CD14-positive monocyte (primary cell): ENCODE measurements at regions not wholly inside any gene's neighbourhood (a gene's known extent, or its start where the extent isn't known, plus 50 kb on each side); places are given as distances from the start of the nearest gene placed in this dataset.

ENCODE experiments used
- DNase-seq, 3 donors: peaks; one replicate each; pipeline ENCODE4 v3.0.0-alpha.2; 2011 to 2022
- H2AFZ ChIP-seq: 2 replicates; pipeline ENCODE4 v1.6.0; 2012; ENCODE audit warnings: mild to moderate bottlenecking, low read depth, low read length, inconsistent platforms; ENCODE audit not compliant: insufficient read depth, poor library complexity, severe bottlenecking
- H3K27ac ChIP-seq, 2 donors: 1 replicate in 1 of 2; 2 replicates in 1 of 2; pipeline ENCODE4 v1.5.1; 2012 to 2013; ENCODE audit warnings: low read length in 2 of 2, control low read depth in 1 of 2, inconsistent platforms in 1 of 2, low read depth in 1 of 2, mild to moderate bottlenecking in 1 of 2
- H3K27me3 ChIP-seq, 2 donors: one replicate each; pipeline versions ENCODE4 v1.6.0 to v1.6.1; 2011 to 2013; ENCODE audit warnings: low read length in 2 of 2; ENCODE audit not compliant: control insufficient read depth in 2 of 2, insufficient read depth in 2 of 2
- H3K36me3 ChIP-seq, 2 donors: replicated peaks in 1 of 2; 1 replicate in 1 of 2; 2 replicates in 1 of 2; pipeline versions ENCODE4 v1.5.1 to v1.6.1; 2012 to 2013; ENCODE audit warnings: low read length in 2 of 2, control low read depth in 1 of 2, inconsistent platforms in 1 of 2, mild to moderate bottlenecking in 1 of 2; ENCODE audit not compliant: insufficient read depth in 2 of 2, control insufficient read depth in 1 of 2
- H3K4me1 ChIP-seq, 2 donors: 1 replicate in 1 of 2; 2 replicates in 1 of 2; pipeline versions ENCODE4 v1.5.1 to v1.6.1; 2012 to 2013; ENCODE audit warnings: low read length in 2 of 2, control low read depth in 1 of 2, inconsistent platforms in 1 of 2, mild to moderate bottlenecking in 1 of 2, moderate library complexity in 1 of 2; ENCODE audit not compliant: insufficient read depth in 2 of 2, control insufficient read depth in 1 of 2
- H3K4me2 ChIP-seq: replicated peaks from 2 replicates; pipeline ENCODE3; 2012; ENCODE audit warnings: low read length, moderate library complexity, mild to moderate bottlenecking; ENCODE audit not compliant: poor library complexity, severe bottlenecking; ENCODE audit errors: extremely low read depth
- H3K4me3 ChIP-seq, 3 experiments: fragments of 200-600 bp in 1 of 3; sonication (generic) in 1 of 3; replicated peaks in 1 of 3; 1 replicate in 2 of 3; 2 replicates in 1 of 3; pipeline ENCODE4 v1.5.1; 2011 to 2013; ENCODE audit warnings: low read length in 3 of 3, mild to moderate bottlenecking in 3 of 3, control low read depth in 2 of 3, low read depth in 2 of 3, inconsistent platforms in 1 of 3, moderate library complexity in 1 of 3
- H3K79me2 ChIP-seq: 2 replicates; pipeline ENCODE4 v1.6.0; 2012; ENCODE audit warnings: mild to moderate bottlenecking, control low read depth, inconsistent platforms, low read length, moderate library complexity; ENCODE audit not compliant: insufficient read depth
- H3K9ac ChIP-seq: 2 replicates; pipeline ENCODE4 v1.6.0; 2017; ENCODE audit warnings: low read length, mild to moderate bottlenecking; ENCODE audit not compliant: insufficient read depth, poor library complexity, severe bottlenecking
- H3K9me3 ChIP-seq, 2 donors: replicated peaks in 1 of 2; 1 replicate in 1 of 2; 2 replicates in 1 of 2; pipeline versions ENCODE4 v1.5.1 to v1.6.1; 2012 to 2013; ENCODE audit warnings: low read length in 2 of 2, control low read depth in 1 of 2; ENCODE audit not compliant: control insufficient read depth in 1 of 2, insufficient read depth in 1 of 2
- H4K20me1 ChIP-seq: 2 replicates; pipeline ENCODE4 v1.6.0; 2012; ENCODE audit warnings: mild to moderate bottlenecking, low read length, control low read depth, moderate library complexity; ENCODE audit not compliant: insufficient read depth
- H3K27ac Mint-ChIP-seq, 7 donors: one replicate each; pipeline ENCODE4 v1.8.0; 2020; ENCODE audit warnings: mild to moderate bottlenecking in 7 of 7, mixed read lengths in 7 of 7, moderate library complexity in 6 of 7, inconsistent platforms in 2 of 7
- H3K27me3 Mint-ChIP-seq, 3 donors: one replicate each; pipeline ENCODE4 v1.8.0; 2021 to 2022; ENCODE audit warnings: low read depth in 3 of 3, mild to moderate bottlenecking in 3 of 3, mixed read lengths in 3 of 3, moderate library complexity in 3 of 3, inconsistent platforms in 1 of 3
- H3K36me3 Mint-ChIP-seq, 2 donors: one replicate each; pipeline ENCODE4 v1.8.0; 2020; ENCODE audit warnings: mixed read lengths in 2 of 2, inconsistent platforms in 1 of 2, mild to moderate bottlenecking in 1 of 2
- H3K4me1 Mint-ChIP-seq: one replicate; pipeline ENCODE4 v1.8.0; 2020; ENCODE audit warnings: mild to moderate bottlenecking, mixed read lengths
- H3K4me3 Mint-ChIP-seq, 2 donors: one replicate each; pipeline ENCODE4 v1.8.0; 2020; ENCODE audit warnings: mild to moderate bottlenecking in 2 of 2, mixed read lengths in 2 of 2, moderate library complexity in 1 of 2
- H3K9me3 Mint-ChIP-seq, 7 donors: one replicate each; pipeline ENCODE4 v1.8.0; 2020 to 2022; ENCODE audit warnings: mixed read lengths in 7 of 7, mild to moderate bottlenecking in 6 of 7, moderate library complexity in 6 of 7, inconsistent platforms in 2 of 7
- WGBS: methylation state at CpG from one replicate; pipeline ENCODE4 v1.1.5; 2013; ENCODE audit warnings: missing lambda C conversion rate; ENCODE audit not compliant: insufficient coverage; 5-methylcytosine and 5-hydroxymethylcytosine counted together
- intact Hi-C, 2 donors: fragments of 100-400 bp; cut with micrococcal nuclease; formaldehyde crosslinking; loops; one replicate each; pipeline versions ENCODE4 v1.15.0 to v1.15.1; 2023
- TF ChIP-seq, protein P1 (sequence below): fragments of 200-600 bp; IDR thresholded peaks from one replicate; pipeline ENCODE4 v1.8.0; 2022; ENCODE audit warnings: antibody characterized with exemption, mild to moderate bottlenecking

DNA sequence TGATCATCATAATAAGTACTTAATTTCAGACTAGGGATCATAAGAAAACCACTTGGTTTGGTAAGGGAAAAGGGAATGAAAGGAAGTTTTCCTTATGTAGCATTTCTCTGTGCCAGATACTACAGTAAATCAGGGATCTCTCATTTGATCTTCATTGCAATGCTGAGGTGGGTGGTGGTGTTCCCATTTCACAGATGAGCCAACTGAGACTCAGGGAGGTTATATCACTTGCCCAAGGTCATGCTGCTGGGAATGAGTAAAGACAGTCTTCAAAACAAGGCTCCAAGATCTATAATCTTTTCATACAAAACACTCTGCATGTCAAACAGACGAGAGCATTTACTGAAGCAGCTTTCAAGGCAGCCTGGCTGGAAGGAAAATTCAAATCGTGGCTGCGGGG lies 124.6 kb downstream of the GP2 start:
- peaks cover 3 to 7% (median 3%) of the 10 kb centered on the region in 3 donors for H3K27me3 Mint-ChIP-seq
- no peaks in the 10 kb centered on the region for H3K36me3 Mint-ChIP-seq
- Histone ChIP-seq H3K36me3 (no peaks in the 10 kb centered on the region), H3K4me1 (no peaks in the 10 kb centered on the region), H3K27ac (no peak overlapping the region), H3K27me3 (no peaks in the 10 kb centered on the region), H3K9me3 (no peaks in the 10 kb centered on the region), H4K20me1 (no peaks in the 10 kb centered on the region), H3K9ac (no peak overlapping the region), H3K4me3 (no peak overlapping the region), H3K79me2 (no peaks in the 10 kb centered on the region), H3K4me2 (no peak overlapping the region), H2AFZ (no peak overlapping the region)
- H3K9me3 Mint-ChIP-seq: peaks cover 0 to 7% (median 1%) of the 10 kb centered on the region in 7 donors
- no peak overlapping the region for H3K4me3 Mint-ChIP-seq
- TF ChIP-seq, protein P1, sequence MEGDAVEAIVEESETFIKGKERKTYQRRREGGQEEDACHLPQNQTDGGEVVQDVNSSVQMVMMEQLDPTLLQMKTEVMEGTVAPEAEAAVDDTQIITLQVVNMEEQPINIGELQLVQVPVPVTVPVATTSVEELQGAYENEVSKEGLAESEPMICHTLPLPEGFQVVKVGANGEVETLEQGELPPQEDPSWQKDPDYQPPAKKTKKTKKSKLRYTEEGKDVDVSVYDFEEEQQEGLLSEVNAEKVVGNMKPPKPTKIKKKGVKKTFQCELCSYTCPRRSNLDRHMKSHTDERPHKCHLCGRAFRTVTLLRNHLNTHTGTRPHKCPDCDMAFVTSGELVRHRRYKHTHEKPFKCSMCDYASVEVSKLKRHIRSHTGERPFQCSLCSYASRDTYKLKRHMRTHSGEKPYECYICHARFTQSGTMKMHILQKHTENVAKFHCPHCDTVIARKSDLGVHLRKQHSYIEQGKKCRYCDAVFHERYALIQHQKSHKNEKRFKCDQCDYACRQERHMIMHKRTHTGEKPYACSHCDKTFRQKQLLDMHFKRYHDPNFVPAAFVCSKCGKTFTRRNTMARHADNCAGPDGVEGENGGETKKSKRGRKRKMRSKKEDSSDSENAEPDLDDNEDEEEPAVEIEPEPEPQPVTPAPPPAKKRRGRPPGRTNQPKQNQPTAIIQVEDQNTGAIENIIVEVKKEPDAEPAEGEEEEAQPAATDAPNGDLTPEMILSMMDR: no peak
- 75% methylated on average over 3 of the region's 3 CpGs for WGBS
- DNase-seq: no peak
- H3K27ac Mint-ChIP-seq: no peak overlapping the region
- intact Hi-C loops: no loop called here
- no peaks in the 10 kb centered on the region for H3K4me1 Mint-ChIP-seq

DNA sequence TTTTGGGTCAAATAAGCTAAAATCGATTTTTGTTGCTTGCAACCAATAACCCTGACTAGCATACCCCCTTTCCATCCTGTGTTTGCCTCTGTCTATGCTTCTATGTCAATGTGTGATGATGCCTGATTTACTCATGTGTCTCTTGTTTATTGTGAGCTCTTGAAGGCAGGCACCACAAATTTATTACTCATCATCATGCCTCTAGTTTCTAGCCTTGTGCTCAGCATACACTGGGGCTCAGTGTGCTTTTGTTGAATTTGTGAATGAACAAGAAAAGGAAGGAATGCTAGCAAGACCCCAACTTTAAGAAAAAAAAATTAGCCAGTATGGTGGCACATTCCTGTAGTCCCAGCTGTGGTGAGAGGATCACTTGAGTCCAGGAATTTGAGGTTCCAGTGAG lies 119.1 kb upstream of the GPR139 start:
- H3K27ac Mint-ChIP-seq: no peak overlapping the region
- H3K36me3 ChIP-seq: no peaks in the 10 kb centered on the region
- H3K27me3 ChIP-seq: no peaks in the 10 kb centered on the region
- no peaks in the 10 kb centered on the region for H3K4me1 Mint-ChIP-seq
- H3K79me2 ChIP-seq: no peaks in the 10 kb centered on the region
- H3K36me3 Mint-ChIP-seq: no peaks in the 10 kb centered on the region
- no peaks in the 10 kb centered on the region for H4K20me1 ChIP-seq
- no peak overlapping the region for H3K4me2 ChIP-seq
- peaks cover 0 to 4% (median 2%) of the 10 kb centered on the region in 7 donors for H3K9me3 Mint-ChIP-seq
- no CpG with 5 or more reads among the region's 1 CpG for WGBS
- no peak overlapping the region for H3K9ac ChIP-seq
- no peaks in the 10 kb centered on the region for H3K4me1 ChIP-seq
- no peak overlapping the region for H3K4me3 ChIP-seq
- peaks cover 0 to 2% (median 0%) of the 10 kb centered on the region in 3 donors for H3K27me3 Mint-ChIP-seq
- H3K9me3 ChIP-seq: no peaks in the 10 kb centered on the region
- no peak overlapping the region for H3K27ac ChIP-seq
- H3K4me3 Mint-ChIP-seq: no peak overlapping the region
- DNase-seq: no peak
- H2AFZ ChIP-seq: no peak overlapping the region
- TF ChIP-seq, protein P1: no peak
- intact Hi-C loops: no loop called here
